ENCODE measurements at regions not wholly inside any gene's neighbourhood (a gene's known extent, or its start where the extent isn't known, plus 50 kb on each side); places are given as distances from the start of the nearest gene placed in this dataset.

- in situ Hi-C loops (cut with MboI; ENCODE audit: low pct_unique_long_range_greater_than_20kb, low sequenced_read_pairs, unreplicated experiment), result loop anchor here (25.0 kb wide), 1 partner anchor 385 kb away; no protein-coding TSS in a partner anchor
- no peak for DNase-seq (ENCODE audit: low spot score)
- TF ChIP-seq CTCF (IDR thresholded peaks at IDR 0.05; ENCODE audit: extremely low read depth, insufficient read depth, missing control alignments), result no peak
Measured at GRCh38 chr1:54497338-54497737, 50.7 kb upstream of the ACOT11 start.

DNA sequence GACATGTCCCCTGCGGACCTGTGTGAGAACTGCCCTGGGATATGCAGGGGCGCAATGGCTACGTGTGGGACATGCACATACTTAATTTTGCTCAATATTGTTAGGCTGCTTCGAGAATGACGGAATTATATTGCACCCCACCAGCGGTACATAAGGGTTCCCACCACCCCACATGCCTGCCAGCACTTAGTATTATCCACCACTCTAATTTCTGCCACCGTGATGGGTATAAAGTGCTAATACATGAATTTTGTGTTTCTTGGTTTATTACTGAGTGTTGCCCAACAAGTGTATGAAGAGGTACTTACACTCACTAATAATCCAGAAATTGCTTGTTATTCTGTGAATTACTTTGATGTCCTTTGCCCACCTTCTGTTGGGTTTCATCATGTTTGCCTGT, 52.1 kb upstream of the ACOT11 start:
- no peak for DNase-seq (ENCODE audit: low spot score)
- TF ChIP-seq CTCF (IDR thresholded peaks at IDR 0.05; ENCODE audit: extremely low read depth, insufficient read depth, missing control alignments), result no peak
- in situ Hi-C loops (cut with MboI; ENCODE audit: low pct_unique_long_range_greater_than_20kb, low sequenced_read_pairs, unreplicated experiment), result loop anchor here (25.0 kb wide), 1 partner anchor 384 kb away; no protein-coding TSS in a partner anchor

DNA sequence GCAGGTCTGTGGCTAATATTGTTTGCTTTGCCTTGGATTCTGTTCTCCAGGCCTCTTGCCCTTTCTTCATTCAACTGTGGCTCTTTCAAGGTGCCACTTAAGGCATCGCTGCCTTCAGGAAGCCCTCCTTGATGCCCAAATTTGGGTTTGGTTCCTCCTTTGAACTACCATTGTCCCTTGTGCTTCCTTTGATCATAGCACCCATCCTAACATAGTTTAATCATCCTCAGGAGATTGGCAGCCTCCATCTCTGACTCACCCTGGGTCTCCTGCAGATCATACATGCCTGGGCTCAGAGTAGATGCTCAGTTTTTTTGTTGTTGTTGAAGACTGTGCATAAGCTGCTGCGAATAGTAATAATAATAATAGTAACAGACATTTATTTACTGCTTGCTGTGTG, 54.4 kb upstream of the ACOT11 start:
- in situ Hi-C loops (cut with MboI; ENCODE audit: low pct_unique_long_range_greater_than_20kb, low sequenced_read_pairs, unreplicated experiment), result loop anchor here (25.0 kb wide), 1 partner anchor 381 kb away; no protein-coding TSS in a partner anchor
- TF ChIP-seq CTCF (IDR thresholded peaks at IDR 0.05; ENCODE audit: extremely low read depth, insufficient read depth, missing control alignments), result no peak
- DNase-seq (ENCODE audit: low spot score), result no peak

- no peak for TF ChIP-seq CTCF (IDR thresholded peaks at IDR 0.05; ENCODE audit: extremely low read depth, insufficient read depth, missing control alignments)
- DNase-seq (ENCODE audit: low spot score), result no peak
- in situ Hi-C loops (cut with MboI; ENCODE audit: low pct_unique_long_range_greater_than_20kb, low sequenced_read_pairs, unreplicated experiment), result loop anchor here (25.0 kb wide), 1 partner anchor 378 kb away; no protein-coding TSS in a partner anchor
Measured at GRCh38 chr1:54490361-54491248, 57.4 kb upstream of the ACOT11 start.

- in situ Hi-C loops (cut with MboI; ENCODE audit: low pct_unique_long_range_greater_than_20kb, low sequenced_read_pairs, unreplicated experiment), result loop anchor here (25.0 kb wide), 1 partner anchor 377 kb away; no protein-coding TSS in a partner anchor
- no peak for TF ChIP-seq CTCF (IDR thresholded peaks at IDR 0.05; ENCODE audit: extremely low read depth, insufficient read depth, missing control alignments)
- DNase-seq (ENCODE audit: low spot score), result no peak
Measured at GRCh38 chr1:54489627-54490250, 58.3 kb upstream of the ACOT11 start.

DNA sequence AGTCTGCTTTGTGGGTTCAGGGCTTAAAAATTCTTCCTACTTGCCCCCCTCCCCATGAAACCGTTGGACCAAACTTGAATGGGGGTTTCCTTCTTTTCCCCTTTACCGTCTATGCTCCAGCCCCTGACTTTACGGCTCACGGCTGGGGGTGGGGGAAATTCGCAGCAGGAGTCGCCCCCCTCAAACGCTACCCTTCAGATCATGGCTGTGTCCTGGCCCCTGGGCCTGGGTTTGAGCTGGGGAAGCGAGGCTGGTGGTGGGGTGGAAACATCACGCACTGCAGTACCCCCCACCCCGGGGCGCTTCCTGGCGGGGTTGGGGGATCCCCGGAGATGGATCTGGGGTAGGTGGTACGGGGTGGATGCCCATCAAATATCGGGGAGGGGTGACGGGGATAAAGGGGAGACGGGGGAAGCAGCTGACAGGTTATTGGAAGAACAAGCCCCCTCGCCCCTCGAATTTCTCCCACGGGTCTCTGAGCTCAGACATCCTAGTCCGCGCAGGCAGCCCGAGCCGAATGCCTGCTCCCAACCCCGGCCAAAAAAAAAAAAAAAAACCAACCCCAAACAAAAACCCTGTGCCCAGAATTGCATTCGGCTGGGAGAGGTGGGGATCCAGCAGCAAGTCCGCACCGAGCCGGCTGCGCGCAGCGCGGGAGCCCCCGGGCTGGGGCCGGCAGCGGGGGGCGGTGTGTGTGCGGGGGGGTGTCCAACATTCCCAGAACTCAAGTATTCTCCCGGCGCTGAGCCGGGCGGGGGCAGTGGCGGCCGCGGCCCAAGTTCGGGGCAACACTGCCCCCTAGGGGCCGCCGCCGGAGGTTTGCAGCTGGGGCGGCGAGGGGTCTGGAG, 59.0 kb upstream of the ACOT11 start:
- peak; percentile 94 for DNase-seq (ENCODE audit: low spot score)
- in situ Hi-C loops (cut with MboI; ENCODE audit: low pct_unique_long_range_greater_than_20kb, low sequenced_read_pairs, unreplicated experiment), result loop anchor here (25.0 kb wide), 1 partner anchor 377 kb away; no protein-coding TSS in a partner anchor
- TF ChIP-seq CTCF (IDR thresholded peaks at IDR 0.05; ENCODE audit: extremely low read depth, insufficient read depth, missing control alignments), result peak; percentile 91
